Suprapubic skin (tissue), 4 donors: ENCODE measurements at regions not wholly inside any gene's neighbourhood (a gene's known extent, or its start where the extent isn't known, plus 50 kb on each side); places are given as distances from the start of the nearest gene placed in this dataset.

Source experiments
- DNase-seq, 2 donors: peaks; one replicate each; pipeline ENCODE4 v3.0.0-alpha.2; 2019; ENCODE audit warnings: low spot score in 2 of 2
- H3K27ac ChIP-seq: fragments of 200-600 bp; sonication (generic); one replicate; pipeline ENCODE4 v1.5.1; 2019
- H3K27me3 ChIP-seq: fragments of 200-600 bp; sonication (generic); one replicate; pipeline ENCODE4 v1.5.1; 2019
- H3K36me3 ChIP-seq: fragments of 200-600 bp; sonication (generic); one replicate; pipeline ENCODE4 v1.5.1; 2019
- H3K4me1 ChIP-seq: fragments of 200-600 bp; sonication (generic); one replicate; pipeline ENCODE4 v1.5.1; 2019
- H3K4me3 ChIP-seq: fragments of 200-600 bp; sonication (generic); one replicate; pipeline ENCODE4 v1.5.1; 2019; ENCODE audit warnings: mild to moderate bottlenecking
- H3K9me3 ChIP-seq: fragments of 200-600 bp; sonication (generic); one replicate; pipeline ENCODE4 v1.5.1; 2019
- EP300 ChIP-seq: sonication (generic); formaldehyde crosslinking; IDR thresholded peaks from one replicate; pipeline ENCODE4 v1.6.1; 2017; ENCODE audit warnings: antibody characterized with exemption
- POLR2A ChIP-seq, 2 donors: fragments of 450-650 bp; IDR thresholded peaks; one replicate each; pipeline ENCODE4 v1.6.1; 2017; ENCODE audit warnings: antibody characterized with exemption in 2 of 2, mild to moderate bottlenecking in 2 of 2, moderate library complexity in 2 of 2
- POLR2AphosphoS5 ChIP-seq, 3 donors: sonication (generic); formaldehyde crosslinking; IDR thresholded peaks; one replicate each; pipeline ENCODE4 v1.6.1; 2017; ENCODE audit warnings: antibody characterized with exemption in 3 of 3
- WGBS: methylation state at CpG from one replicate; pipeline ENCODE4 v1.1.5; 2018; 5-methylcytosine and 5-hydroxymethylcytosine counted together
- TF ChIP-seq, protein P1 (sequence below), 2 donors: fragments of 200-600 bp in 1 of 2; fragments of 450-650 bp in 1 of 2; sonication (generic) in 1 of 2; IDR thresholded peaks; one replicate each; pipeline ENCODE4 v1.5.1; 2016 to 2019; ENCODE audit warnings: antibody characterized with exemption in 2 of 2, mild to moderate bottlenecking in 1 of 2, moderate library complexity in 1 of 2

DNA sequence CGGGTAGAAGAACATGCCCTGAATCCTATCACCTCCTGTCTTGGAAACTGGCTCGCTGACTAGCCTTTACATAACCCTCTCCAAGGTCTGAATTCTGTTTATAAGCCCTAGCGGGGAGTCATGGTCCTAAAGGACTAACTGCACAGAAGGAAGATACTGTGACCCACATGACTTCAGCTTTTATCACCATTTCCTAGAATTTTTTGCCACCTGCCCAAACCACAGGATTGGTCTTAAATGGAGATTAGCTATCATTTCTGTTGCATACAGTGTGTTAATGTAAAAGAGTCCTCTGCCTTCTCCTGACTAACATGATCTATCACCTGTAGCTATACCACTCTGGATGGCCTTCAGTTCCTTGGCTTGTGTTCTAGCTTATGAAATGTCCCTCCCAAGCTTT lies 319.2 kb downstream of the DUSP6 start:
- Histone ChIP-seq H3K9me3 (no peaks in the 10 kb centered on the region), H3K27ac (no peak overlapping the region), H3K36me3 (no peaks in the 10 kb centered on the region), H3K4me1 (no peaks in the 10 kb centered on the region), H3K4me3 (no peak overlapping the region), H3K27me3 (no peaks in the 10 kb centered on the region)
- TF ChIP-seq, protein P1, sequence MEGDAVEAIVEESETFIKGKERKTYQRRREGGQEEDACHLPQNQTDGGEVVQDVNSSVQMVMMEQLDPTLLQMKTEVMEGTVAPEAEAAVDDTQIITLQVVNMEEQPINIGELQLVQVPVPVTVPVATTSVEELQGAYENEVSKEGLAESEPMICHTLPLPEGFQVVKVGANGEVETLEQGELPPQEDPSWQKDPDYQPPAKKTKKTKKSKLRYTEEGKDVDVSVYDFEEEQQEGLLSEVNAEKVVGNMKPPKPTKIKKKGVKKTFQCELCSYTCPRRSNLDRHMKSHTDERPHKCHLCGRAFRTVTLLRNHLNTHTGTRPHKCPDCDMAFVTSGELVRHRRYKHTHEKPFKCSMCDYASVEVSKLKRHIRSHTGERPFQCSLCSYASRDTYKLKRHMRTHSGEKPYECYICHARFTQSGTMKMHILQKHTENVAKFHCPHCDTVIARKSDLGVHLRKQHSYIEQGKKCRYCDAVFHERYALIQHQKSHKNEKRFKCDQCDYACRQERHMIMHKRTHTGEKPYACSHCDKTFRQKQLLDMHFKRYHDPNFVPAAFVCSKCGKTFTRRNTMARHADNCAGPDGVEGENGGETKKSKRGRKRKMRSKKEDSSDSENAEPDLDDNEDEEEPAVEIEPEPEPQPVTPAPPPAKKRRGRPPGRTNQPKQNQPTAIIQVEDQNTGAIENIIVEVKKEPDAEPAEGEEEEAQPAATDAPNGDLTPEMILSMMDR (IDR thresholded peaks at IDR 0.05), result no peak
- no peak for TF ChIP-seq POLR2AphosphoS5 (IDR thresholded peaks at IDR 0.05)
- no peak for TF ChIP-seq EP300
- TF ChIP-seq POLR2A (IDR thresholded peaks at IDR 0.05), result no peak
- 85% methylated on average over 3 of the region's 3 CpGs for WGBS
- DNase-seq, result no peak

DNA sequence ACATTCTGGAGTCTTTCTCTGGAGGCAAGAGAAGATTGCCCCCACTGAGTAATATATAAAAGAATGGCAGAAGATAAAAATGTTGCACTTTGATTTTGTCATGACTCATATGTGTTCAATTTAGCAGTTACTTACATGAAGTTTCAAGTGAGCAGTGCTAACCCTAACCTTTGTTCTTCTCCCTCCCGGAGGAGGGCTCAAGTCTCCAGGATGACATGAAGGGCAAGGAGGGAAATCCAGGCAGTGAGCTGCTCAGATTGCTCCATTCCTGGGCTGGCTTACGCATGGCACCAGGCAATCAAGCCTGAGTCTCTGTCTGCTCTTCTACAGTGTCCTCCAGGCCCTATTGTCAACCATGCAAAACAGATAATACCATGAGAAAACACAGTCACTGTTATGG lies 322.3 kb downstream of the DUSP6 start:
- TF ChIP-seq POLR2AphosphoS5 (IDR thresholded peaks at IDR 0.05), result no peak
- no peaks in the 10 kb centered on the region for H3K4me1 ChIP-seq
- H3K36me3 ChIP-seq, result no peaks in the 10 kb centered on the region
- no peak overlapping the region for H3K27ac ChIP-seq
- no peaks in the 10 kb centered on the region for H3K9me3 ChIP-seq
- H3K27me3 ChIP-seq, result no peaks in the 10 kb centered on the region
- 91% methylated on average over 2 of the region's 2 CpGs for WGBS
- no peak for DNase-seq
- no peak overlapping the region for H3K4me3 ChIP-seq

DNA sequence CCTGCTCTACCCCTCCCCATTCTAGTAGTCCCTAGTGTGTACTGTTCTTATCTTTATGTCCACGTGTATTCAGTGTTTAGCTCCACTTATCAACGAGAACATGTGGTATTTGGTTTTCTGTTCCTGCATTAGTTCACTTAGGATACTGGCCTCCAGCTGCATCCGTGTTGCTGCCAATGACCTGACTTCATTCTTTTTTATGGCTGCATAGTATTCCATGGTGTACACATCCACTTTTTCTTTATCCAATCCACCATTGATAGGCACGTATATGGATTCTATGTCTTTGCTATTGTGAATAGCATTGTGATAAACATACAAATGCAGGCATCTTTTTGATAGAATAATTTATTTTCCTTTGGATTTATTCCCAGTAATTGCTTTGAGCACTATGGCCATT lies 327.7 kb downstream of the DUSP6 start:
- H3K4me3 ChIP-seq, result no peak overlapping the region
- DNase-seq, result no peak
- peaks cover 3% of the 10 kb centered on the region for H3K4me1 ChIP-seq
- TF ChIP-seq, protein P1 (IDR thresholded peaks at IDR 0.05), result no peak
- TF ChIP-seq POLR2A (IDR thresholded peaks at IDR 0.05) (no peak), EP300 (no peak), POLR2AphosphoS5 (IDR thresholded peaks at IDR 0.05) (no peak)
- H3K9me3 ChIP-seq, result no peaks in the 10 kb centered on the region
- H3K27ac ChIP-seq, result no peak overlapping the region
- no peaks in the 10 kb centered on the region for H3K27me3 ChIP-seq
- H3K36me3 ChIP-seq, result no peaks in the 10 kb centered on the region
- 88% methylated on average over 4 of the region's 4 CpGs for WGBS

DNA sequence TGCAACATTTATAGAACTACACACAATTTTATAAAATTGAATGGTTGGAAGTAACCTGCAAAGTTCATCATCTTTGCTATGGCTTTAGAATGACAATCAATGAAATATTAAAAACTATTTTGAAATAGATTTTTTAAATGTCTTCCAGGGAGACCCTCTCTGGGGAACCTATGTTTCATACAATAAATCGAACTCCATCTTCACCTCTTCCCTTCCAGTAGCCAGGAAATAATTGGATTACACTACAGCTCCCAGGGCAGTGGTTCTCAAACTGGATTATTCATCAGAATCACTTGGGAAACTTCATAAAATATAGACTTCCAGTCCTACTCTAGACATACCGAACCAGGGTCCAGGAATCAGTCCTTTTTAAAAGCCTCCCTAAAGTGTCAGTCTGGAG lies 328.4 kb downstream of the DUSP6 start:
- Histone ChIP-seq H3K27ac (no peak overlapping the region), H3K9me3 (no peaks in the 10 kb centered on the region), H3K4me1 (peaks cover 6% of the 10 kb centered on the region), H3K4me3 (no peak overlapping the region), H3K36me3 (no peaks in the 10 kb centered on the region), H3K27me3 (no peaks in the 10 kb centered on the region)
- WGBS, result 82% methylated on average over 2 of the region's 2 CpGs
- no peak for TF ChIP-seq POLR2AphosphoS5 (IDR thresholded peaks at IDR 0.05)
- TF ChIP-seq, protein P1 (IDR thresholded peaks at IDR 0.05), result no peak
- TF ChIP-seq EP300, result no peak
- no peak for DNase-seq

DNA sequence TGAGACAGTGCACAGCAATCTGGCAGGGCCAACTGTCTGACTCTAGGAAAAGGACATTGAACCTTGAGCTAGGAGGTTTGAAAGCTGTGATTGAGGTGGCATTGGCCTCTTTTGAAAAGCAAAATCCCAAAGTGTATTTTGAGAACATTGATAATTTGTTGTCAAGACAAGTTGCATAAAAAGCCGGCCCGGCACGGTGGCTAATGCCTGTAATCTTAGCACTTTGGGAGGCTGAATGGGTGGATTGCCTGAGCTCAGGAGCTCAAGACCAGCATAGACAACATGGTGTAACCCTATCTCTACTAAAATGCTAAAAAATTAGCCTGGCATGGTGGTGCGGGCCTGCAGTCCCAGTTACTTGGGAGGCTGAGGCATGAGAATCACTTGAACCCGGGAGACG lies 331.6 kb downstream of the DUSP6 start:
- H3K4me3 ChIP-seq, result no peak overlapping the region
- H3K9me3 ChIP-seq, result no peaks in the 10 kb centered on the region
- TF ChIP-seq EP300 (no peak), POLR2A (IDR thresholded peaks at IDR 0.05) (no peak), POLR2AphosphoS5 (IDR thresholded peaks at IDR 0.05) (no peak)
- TF ChIP-seq, protein P1 (IDR thresholded peaks at IDR 0.05), result no peak
- peaks cover 10% of the 10 kb centered on the region for H3K4me1 ChIP-seq
- no peaks in the 10 kb centered on the region for H3K27me3 ChIP-seq
- H3K36me3 ChIP-seq, result no peaks in the 10 kb centered on the region
- 99% methylated on average over 6 of the region's 6 CpGs for WGBS
- no peak overlapping the region for H3K27ac ChIP-seq
- no peak for DNase-seq

DNA sequence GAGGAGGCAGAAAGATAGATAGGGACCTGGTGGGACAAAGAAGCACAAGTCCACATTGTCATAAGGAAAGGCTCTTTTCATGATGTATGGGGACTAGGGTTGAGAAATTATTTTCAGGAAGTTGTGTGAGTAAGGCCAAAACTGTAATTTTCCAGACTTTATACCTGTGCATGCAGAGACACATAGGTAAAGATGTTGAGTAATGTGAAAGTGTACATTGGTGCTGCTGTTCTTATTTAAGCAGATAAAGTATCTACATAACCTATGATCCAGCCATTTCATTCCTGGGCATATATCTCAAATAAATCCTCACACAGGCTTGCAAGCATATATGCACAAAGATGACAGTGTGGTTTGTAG lies 332.2 kb downstream of the DUSP6 start:
- no peaks in the 10 kb centered on the region for H3K9me3 ChIP-seq
- no peak overlapping the region for H3K27ac ChIP-seq
- peaks cover 10% of the 10 kb centered on the region for H3K4me1 ChIP-seq
- no peaks in the 10 kb centered on the region for H3K36me3 ChIP-seq
- no peak for DNase-seq
- no peaks in the 10 kb centered on the region for H3K27me3 ChIP-seq
- TF ChIP-seq EP300 (no peak), POLR2A (IDR thresholded peaks at IDR 0.05) (no peak), POLR2AphosphoS5 (IDR thresholded peaks at IDR 0.05) (no peak)
- TF ChIP-seq, protein P1 (IDR thresholded peaks at IDR 0.05), result no peak
- H3K4me3 ChIP-seq, result no peak overlapping the region
